OCI-LY3 (cell line): ENCODE measurements at regions not wholly inside any gene's neighbourhood (a gene's known extent, or its start where the extent isn't known, plus 50 kb on each side); places are given as distances from the start of the nearest gene placed in this dataset.

ENCODE experiments used
- EZH2phosphoT487 ChIP-seq: fragments of 200-600 bp; shearing (Covaris generic); IDR thresholded peaks from 2 replicates; pipeline ENCODE4 v1.6.1; 2018; ENCODE audit warnings: antibody characterized with exemption, mixed run types, low read depth
- TF ChIP-seq, protein P1 (sequence below): fragments of 200-600, 300-600 bp; sonication (generic); IDR thresholded peaks from 2 replicates; pipeline ENCODE4 v1.5.1; 2014; ENCODE audit warnings: antibody characterized with exemption, low read length, low read depth

DNA sequence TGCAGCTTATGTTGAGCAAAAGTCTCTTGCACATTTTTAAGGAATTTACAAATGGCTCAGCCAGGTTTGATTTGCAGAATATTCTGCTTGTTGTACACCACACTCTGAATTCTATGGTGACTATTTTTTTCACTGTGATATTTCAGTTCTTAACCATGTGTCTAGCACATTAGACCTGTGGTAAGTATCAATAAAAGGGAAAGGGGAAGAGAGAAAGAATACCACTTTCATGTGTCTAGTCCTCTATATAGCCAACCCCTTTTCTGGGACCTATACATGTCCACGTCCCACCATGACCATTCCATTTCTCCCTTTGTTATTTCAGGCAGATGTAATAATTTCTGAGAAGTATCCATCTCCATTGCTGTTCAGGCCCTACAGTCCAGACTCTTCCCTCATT is 121.3 kb upstream of the PNPLA4 start:
- TF ChIP-seq, protein P1, sequence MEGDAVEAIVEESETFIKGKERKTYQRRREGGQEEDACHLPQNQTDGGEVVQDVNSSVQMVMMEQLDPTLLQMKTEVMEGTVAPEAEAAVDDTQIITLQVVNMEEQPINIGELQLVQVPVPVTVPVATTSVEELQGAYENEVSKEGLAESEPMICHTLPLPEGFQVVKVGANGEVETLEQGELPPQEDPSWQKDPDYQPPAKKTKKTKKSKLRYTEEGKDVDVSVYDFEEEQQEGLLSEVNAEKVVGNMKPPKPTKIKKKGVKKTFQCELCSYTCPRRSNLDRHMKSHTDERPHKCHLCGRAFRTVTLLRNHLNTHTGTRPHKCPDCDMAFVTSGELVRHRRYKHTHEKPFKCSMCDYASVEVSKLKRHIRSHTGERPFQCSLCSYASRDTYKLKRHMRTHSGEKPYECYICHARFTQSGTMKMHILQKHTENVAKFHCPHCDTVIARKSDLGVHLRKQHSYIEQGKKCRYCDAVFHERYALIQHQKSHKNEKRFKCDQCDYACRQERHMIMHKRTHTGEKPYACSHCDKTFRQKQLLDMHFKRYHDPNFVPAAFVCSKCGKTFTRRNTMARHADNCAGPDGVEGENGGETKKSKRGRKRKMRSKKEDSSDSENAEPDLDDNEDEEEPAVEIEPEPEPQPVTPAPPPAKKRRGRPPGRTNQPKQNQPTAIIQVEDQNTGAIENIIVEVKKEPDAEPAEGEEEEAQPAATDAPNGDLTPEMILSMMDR: no peak
- TF ChIP-seq EZH2phosphoT487: no peak
